ENCODE measurements at regions not wholly inside any gene's neighbourhood (a gene's known extent, or its start where the extent isn't known, plus 50 kb on each side); places are given as distances from the start of the nearest gene placed in this dataset.

DNA sequence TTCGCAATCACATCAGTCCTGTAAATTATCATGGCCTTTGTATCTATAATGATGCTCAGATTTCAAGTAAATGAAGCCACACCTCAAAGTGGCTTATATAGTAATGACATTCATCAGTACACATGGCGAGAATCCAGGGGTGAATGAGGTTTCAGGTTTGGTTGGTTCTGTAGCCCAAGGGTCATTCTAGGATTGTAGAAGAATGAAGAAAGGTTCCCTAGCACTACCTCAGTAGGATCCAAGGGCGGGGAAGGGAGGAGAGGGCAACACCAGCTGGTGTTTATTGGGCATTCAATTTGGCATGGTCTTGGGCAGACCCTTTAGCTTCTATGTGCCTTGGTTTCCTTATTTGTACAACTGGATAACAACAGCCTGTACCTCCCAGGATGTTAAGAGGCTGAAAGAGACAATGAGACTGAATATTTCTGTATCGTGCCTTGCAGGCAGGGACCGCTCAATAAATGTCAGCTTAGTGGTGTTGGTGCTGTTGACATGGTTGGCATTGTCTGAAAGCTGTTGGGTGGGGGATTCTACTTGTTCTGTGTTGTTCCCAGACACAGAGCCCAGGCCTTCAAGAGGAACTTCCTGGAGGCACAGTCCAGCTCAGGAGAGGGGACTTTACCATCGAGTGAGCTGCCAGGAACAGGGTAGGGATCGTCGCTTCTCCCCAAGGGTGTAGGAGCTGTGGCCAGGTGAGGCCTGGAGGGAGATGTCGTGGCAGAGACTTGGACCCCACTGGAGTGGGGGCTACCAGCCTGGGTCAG, 388.2 kb downstream of the PTPRU start:
- TF ChIP-seq, protein P1, sequence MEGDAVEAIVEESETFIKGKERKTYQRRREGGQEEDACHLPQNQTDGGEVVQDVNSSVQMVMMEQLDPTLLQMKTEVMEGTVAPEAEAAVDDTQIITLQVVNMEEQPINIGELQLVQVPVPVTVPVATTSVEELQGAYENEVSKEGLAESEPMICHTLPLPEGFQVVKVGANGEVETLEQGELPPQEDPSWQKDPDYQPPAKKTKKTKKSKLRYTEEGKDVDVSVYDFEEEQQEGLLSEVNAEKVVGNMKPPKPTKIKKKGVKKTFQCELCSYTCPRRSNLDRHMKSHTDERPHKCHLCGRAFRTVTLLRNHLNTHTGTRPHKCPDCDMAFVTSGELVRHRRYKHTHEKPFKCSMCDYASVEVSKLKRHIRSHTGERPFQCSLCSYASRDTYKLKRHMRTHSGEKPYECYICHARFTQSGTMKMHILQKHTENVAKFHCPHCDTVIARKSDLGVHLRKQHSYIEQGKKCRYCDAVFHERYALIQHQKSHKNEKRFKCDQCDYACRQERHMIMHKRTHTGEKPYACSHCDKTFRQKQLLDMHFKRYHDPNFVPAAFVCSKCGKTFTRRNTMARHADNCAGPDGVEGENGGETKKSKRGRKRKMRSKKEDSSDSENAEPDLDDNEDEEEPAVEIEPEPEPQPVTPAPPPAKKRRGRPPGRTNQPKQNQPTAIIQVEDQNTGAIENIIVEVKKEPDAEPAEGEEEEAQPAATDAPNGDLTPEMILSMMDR (IDR thresholded peaks at IDR 0.05): no peak
- TF ChIP-seq EP300 (IDR thresholded peaks at IDR 0.05): no peak

All from upper lobe of left lung (tissue), 4 donors.